ENCODE measurements at regions not wholly inside any gene's neighbourhood (a gene's known extent, or its start where the extent isn't known, plus 50 kb on each side); places are given as distances from the start of the nearest gene placed in this dataset.

GRCh38 chr20:57078116-57078515 is 188.3 kb downstream of the BMP7 start:
- no peak overlapping the region for H2AFZ ChIP-seq (ENCODE audit: low read length)
- H2AK5ac ChIP-seq (ENCODE audit: insufficient read length, low read length): no peak overlapping the region
- no peak overlapping the region for H4K8ac ChIP-seq (replicated peaks; ENCODE audit: insufficient read length, low read depth, low read length)
- H2BK15ac ChIP-seq (ENCODE audit: low read depth, low read length): no peak overlapping the region
- no peak overlapping the region for H3K4me3 Mint-ChIP-seq
- no peaks in the 10 kb centered on the region for H3K79me2 ChIP-seq (ENCODE audit: insufficient read depth, low read length)
- H3K27ac Mint-ChIP-seq: no peak overlapping the region
- H2BK120ac ChIP-seq (ENCODE audit: low read depth, low read length, poor library complexity, severe bottlenecking): no peak overlapping the region
- H3K18ac ChIP-seq (ENCODE audit: insufficient read length, low read depth, low read length): no peak overlapping the region
- peaks cover 46% of the 10 kb centered on the region for H3K27me3 Mint-ChIP-seq (ENCODE audit: low read depth)
- no peak for TF ChIP-seq CTCF (conservative IDR thresholded peaks at IDR 0.05)
- H3K4ac ChIP-seq (ENCODE audit: low read depth, low read length): no peak overlapping the region
- H3K4me2 ChIP-seq (ENCODE audit: insufficient read depth, insufficient read length, low read length): no peak overlapping the region
- peaks cover 3 to 5% of the 10 kb centered on the region in 2 experiments; a peak in 2 of 4 replicates for H3K4me1 Mint-ChIP-seq
- H3K79me1 ChIP-seq (ENCODE audit: insufficient read depth, low read depth, low read length, poor library complexity, severe bottlenecking): no peaks in the 10 kb centered on the region
- no peak overlapping the region for H4K5ac ChIP-seq (ENCODE audit: insufficient read length, low read depth, low read length)
- H3K56ac ChIP-seq (ENCODE audit: insufficient read length, low read depth, low read length): no peak overlapping the region
- no peaks in the 10 kb centered on the region for H3K9me3 ChIP-seq (ENCODE audit: control insufficient read depth, low read depth, low read length)
- H3K9me3 Mint-ChIP-seq: peaks cover 14 to 20% of the 10 kb centered on the region in 2 experiments
- no peak overlapping the region for H3K23ac ChIP-seq (ENCODE audit: insufficient read length, low read depth, low read length)
- H3K9ac ChIP-seq (ENCODE audit: extremely low read depth, insufficient read length, low read length): no peak overlapping the region
- H3K27me3 ChIP-seq (ENCODE audit: insufficient read depth, low read length): no peaks in the 10 kb centered on the region
- H2BK12ac ChIP-seq (ENCODE audit: insufficient read length, low read depth, low read length): no peak overlapping the region
- H3T11ph ChIP-seq (ENCODE audit: low read length): no peak overlapping the region
- no peaks in the 10 kb centered on the region; a peak in 2 of 7 replicates for H3K36me3 Mint-ChIP-seq (ENCODE audit: insufficient read depth in 1 of 3, low read depth in 3 of 3)
- no peak overlapping the region for H4K91ac ChIP-seq (ENCODE audit: insufficient read length, low read depth, low read length)
- no CpG with 5 or more reads among the region's 1 CpG for WGBS (ENCODE audit: extremely low coverage, insufficient read length, low lambda C conversion rate)
- H3K23me2 ChIP-seq (ENCODE audit: insufficient read length, low read depth, low read length, poor library complexity, severe bottlenecking): no peaks in the 10 kb centered on the region
- DNase-seq: no peak
- H2BK5ac ChIP-seq (ENCODE audit: insufficient read length, low read length): no peak overlapping the region
- H2BK20ac ChIP-seq (ENCODE audit: low read depth, low read length, poor library complexity, severe bottlenecking): no peak overlapping the region
- H4K20me1 ChIP-seq (ENCODE audit: control insufficient read depth, insufficient read depth, insufficient read length): no peaks in the 10 kb centered on the region
- H3K4me1 ChIP-seq (ENCODE audit: insufficient read depth, low read length): 0 out of 2 replicates have a peak, but pooled peaks cover 2% of the 10 kb centered on the region
- H3K27ac ChIP-seq (ENCODE audit: insufficient read length, low read depth, low read length): no peak overlapping the region
- no peak overlapping the region for H3K14ac ChIP-seq (ENCODE audit: insufficient read depth, low read length)
